ENCODE measurements at regions not wholly inside any gene's neighbourhood (a gene's known extent, or its start where the extent isn't known, plus 50 kb on each side); places are given as distances from the start of the nearest gene placed in this dataset.
"Not testable (repeated sequence)": the region's sequence is repeated elsewhere in the genome, so short reads cannot be mapped to it uniquely, and the experiment has no call there.

DNA sequence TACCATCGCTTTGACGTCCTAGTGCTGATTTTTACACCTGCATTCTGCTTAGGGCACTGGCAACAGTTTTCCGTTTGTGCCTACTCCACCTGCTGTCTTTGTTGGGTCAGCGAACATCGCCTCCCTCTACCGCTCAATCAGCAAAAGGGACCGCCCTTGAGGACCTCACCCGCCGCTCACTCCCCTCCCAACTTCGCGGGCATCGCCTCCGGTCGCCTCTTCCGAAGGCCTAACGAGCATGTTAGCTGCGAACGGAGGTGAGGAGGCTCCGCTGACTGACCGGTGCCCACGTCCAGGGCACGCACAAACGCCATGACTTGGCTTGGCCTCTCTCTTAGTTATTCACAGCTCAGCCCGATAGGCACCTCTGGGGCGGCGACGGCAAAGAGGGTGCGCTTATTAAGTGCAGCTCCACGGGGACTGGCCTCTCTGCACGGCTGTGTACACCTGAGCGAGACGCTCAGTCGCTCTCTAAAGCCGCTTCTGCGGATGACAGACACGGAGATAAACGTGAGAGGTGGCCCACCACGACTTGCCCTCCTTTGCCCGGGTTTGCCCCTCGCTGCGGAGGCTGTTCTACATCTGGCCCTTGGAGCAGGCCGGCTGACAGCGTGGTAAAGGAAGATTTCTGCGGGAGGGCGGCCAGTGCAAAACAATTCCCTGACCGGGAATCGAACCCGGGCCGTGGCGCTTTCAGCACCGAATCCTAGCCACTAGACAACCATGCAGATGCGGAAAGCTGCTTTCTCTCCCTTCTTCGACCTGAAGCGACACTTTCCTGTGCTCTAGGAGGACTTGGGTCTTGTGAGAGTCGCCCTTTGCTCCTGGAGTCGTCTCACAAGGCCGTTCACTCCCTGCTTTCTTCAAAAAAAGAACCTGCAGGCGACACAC is 81.6 kb upstream of the FCGR1A start:
- DNase-seq, result not testable (repeated sequence)

DNA sequence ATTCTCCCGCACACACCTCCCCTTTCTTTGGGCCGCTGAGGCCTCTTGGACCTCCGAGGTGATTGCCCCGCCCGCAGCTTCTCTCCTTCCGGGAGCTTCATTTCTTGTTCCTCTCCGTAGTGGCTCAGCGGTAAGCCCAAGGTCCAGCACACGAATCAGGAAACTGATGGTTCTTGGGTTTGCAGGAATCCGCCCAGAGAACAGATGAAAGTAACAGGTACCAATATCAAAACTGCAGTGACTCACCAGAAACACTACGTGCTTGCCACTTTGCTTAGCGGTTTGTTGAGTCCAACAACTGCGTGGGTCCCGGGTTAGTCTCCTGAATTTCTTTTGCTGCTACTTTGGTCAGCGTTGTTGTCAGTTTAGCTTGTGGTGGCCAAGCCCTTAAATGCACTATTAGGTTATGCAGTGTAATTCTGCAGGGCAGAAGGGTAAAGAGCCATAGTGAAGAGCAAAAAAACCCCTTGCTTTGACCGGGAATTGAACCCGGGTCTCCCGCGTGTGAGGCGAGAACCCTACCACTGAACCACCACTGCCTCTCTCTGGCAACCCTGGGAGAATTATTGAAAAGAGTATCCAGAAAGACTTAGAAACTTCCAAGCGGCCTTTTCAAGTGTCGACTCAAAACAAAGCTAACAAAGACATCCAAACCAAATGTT is 74.2 kb upstream of the FCGR1A start:
- peak; percentile 64 for DNase-seq

DNA sequence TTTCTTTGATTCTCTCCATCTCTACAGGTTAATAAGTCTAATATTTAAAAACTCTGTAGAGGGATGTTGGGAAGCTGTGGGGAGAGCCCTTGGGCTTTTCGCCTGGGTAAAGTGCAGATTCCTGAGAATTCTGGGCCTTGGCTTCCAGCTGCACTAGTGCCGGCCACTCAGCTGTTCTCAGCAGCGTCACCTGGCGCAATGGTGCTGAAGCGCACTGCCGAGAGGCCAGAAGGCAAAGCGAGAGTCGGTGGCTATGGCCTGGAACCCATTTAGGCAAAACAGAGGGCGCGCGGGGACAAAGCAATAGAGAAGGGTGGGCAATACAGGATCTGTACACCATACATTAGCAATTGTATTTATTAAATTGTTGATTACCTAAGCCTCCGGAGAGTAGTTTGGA is 70.8 kb upstream of the FCGR1A start:
- DNase-seq, result not testable (repeated sequence)

DNA sequence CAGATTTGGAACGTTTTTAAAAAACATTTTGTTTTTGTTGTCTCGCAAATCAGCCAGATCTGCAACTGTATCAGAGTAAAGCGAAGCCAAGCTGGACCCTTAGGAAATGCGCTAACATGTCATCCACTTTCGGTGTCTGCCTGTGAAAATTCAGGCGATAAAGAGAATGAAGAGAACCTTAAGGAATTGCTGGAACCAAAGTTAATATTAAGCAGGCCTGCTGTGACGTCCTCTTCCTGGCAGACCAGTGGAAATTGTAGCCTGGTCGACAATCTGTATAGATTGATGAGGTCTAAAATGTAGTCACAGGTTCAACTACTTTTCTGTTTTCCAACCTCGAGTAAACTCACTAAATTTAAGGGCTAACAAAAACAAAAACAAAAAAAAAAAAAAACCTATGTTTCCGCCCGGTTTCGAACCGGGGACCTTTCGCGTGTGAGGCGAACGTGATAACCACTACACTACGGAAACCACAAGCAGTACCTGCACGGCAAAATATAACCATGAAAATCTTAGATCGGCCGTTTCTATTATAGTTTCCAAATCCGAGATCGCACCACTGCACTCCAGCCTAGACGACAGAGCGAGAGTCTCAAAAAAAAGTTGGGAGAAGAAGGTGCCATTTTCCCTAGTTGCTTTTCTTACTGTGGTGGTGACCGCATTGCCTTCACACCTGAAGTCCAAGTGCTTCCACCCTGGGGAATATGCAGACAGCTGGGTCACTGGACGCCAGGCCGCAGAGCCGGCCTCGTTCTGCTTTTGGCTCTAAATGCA is 70.2 kb upstream of the FCGR1A start:
- peak; percentile 15 for DNase-seq

DNA sequence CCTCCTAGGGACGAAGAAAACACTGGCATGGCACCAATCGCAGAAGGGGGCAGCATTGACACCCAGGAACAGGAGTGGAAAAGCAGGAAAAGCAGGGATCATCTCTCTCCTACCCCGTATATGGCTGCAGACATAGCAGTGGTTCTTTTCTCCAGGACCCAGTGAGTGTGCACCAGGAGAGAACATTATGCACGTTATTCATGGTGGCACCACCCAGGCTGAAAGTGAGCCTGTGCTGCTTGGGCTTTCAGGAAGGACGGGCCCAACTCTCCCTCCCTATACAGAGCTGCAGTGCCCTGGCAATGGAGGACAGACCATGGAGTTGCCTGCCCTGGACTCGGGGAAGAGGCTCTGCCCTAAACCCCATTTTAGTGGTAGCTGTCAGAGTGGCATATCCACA is 69.0 kb upstream of the FCGR1A start:
- not testable (repeated sequence) for DNase-seq

DNA sequence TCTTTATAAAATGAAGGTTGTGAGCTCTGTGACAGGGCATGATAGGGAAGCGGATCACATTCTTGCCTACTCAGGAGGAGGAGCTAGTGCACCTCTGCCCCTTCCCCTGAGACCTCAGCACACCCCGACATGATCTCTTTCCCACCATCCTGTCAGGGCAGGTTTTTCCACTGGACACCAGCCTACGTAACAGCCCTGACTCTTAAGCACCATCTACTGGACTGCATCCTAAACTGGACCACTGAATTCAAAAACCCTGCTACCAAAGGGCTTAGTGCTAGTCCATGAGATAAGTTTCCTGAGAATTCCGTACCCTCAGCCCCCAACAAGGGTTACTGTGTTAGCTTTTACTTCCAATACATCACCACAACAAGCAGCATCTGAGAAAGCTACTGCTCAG is 68.5 kb upstream of the FCGR1A start:
- DNase-seq, result not testable (repeated sequence)

DNA sequence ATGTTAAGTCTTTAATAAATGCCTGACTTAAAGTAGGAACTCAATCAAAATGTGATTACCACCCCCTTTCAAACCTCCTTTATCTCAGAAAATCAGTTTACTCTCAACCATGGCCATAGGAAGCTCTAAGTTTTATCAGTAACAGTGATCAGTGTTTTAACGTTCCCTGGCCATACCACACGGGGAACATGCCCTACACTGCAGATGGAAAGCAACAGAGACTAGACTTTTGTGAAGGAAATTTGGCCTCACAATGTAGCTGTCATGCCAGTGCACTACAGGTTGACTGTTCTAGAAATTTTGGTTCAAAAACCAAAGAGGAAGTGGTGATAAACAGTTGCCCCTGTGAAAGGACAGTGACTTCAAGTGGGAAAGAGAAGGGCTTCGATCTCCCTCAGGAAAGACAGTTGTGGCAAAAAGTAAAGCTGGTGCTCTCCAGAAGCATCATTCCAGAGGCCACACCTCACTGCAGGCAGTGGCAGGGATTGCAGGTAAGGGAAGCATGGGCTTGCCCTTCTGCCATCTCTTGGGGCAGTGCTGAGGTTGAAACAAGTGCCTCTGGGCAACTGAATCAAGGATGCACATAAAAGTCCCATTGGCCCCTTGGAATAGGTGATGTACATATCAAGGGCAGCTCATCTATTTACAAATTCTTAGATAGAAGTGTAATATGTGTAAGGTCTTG is 57.7 kb upstream of the FCGR1A start:
- DNase-seq, result not testable (repeated sequence)

DNA sequence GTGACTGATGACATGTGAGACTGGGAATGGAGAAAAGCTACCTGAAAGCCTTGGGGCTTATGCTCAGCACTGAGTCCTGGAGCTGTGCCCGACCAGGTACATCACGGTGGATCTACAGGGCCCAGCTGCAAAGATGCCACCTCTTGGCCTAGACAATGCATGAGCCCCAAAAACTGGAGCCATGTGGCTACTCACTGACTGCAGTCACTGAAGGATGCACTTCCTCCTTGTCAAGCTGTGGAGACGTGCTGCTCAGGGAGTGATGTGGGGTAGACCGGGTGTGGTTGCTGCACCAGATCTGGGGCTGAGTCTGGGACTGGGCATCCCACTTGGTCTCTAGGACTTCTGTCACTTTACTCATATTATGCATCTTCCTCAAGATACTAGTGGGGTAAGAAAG is 55.8 kb upstream of the FCGR1A start:
- not testable (repeated sequence) for DNase-seq

DNA sequence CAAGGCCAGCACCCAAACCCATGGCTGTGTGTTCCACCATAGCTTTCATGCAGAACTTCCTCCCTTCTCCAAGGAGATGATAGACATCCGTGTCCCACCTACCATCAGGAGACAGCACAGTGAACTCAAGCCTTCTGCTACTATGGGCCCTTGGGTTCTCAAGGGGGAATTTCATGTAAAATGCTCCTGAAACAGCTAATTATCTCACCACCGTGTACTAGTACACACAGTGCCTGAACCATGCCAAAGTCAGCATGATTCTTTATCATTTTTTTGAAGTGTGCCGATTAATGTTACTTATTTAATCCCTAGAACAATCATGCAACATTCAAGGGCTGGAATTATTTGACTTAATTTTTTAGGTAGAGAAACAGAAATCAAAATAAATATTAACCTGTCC is 53.9 kb upstream of the FCGR1A start:
- DNase-seq, result not testable (repeated sequence)

Measured in CD4-positive, alpha-beta T cell treated with Interleukin-6 for 4 hours (primary cell).